CD4-positive, alpha-beta T cell (primary cell): ENCODE measurements at regions not wholly inside any gene's neighbourhood (a gene's known extent, or its start where the extent isn't known, plus 50 kb on each side); places are given as distances from the start of the nearest gene placed in this dataset.

ENCODE experiments used
- ATAC-seq: fragments of 200-7000 bp; cut with Tn5 transposase; one replicate; pipeline ENCODE4 v1.10.0; 2022; ENCODE audit warnings: mild to moderate bottlenecking; ENCODE audit not compliant: poor library complexity
- CTCF ChIA-PET: fragments of 350-600 bp; sonication (Branson Sonifier 250); formaldehyde crosslinking; loops from one replicate; lab custom pipeline; 2021; ENCODE audit warnings: antibody characterized with exemption, inconsistent platforms; lab: Charles Lee
- POLR2A ChIA-PET: fragments of 350-600 bp; sonication (Branson Sonifier 250); formaldehyde crosslinking; loops from one replicate; lab custom pipeline; 2021; ENCODE audit warnings: antibody characterized with exemption, inconsistent platforms; lab: Charles Lee
- DNase-seq, 14 experiments: peaks; one replicate each; pipeline ENCODE4 v3.0.0-alpha.2; 2013 to 2020; ENCODE audit warnings: mixed read lengths in 2 of 14
- H3K27ac ChIP-seq, 2 donors: one replicate each; pipeline versions ENCODE4 v1.5.1 to v1.7.0; 2013; ENCODE audit warnings: low read length in 2 of 2, low read depth in 1 of 2, mild to moderate bottlenecking in 1 of 2
- H3K27me3 ChIP-seq, 2 experiments: 1 replicate in 1 of 2; 2 replicates in 1 of 2; pipeline versions ENCODE4 v1.6.1 to v1.7.0; 2013; ENCODE audit warnings: low read length in 2 of 2, control low read depth in 1 of 2, mild to moderate bottlenecking in 1 of 2, moderate library complexity in 1 of 2; ENCODE audit not compliant: insufficient read depth in 2 of 2, control insufficient read depth in 1 of 2
- H3K36me3 ChIP-seq: one replicate; pipeline ENCODE4 v1.6.1; 2013; ENCODE audit warnings: low read length, control low read depth; ENCODE audit not compliant: insufficient read depth
- H3K4me1 ChIP-seq: one replicate; pipeline ENCODE4 v1.6.1; 2013; ENCODE audit warnings: low read length, control low read depth; ENCODE audit not compliant: insufficient read depth
- H3K4me3 ChIP-seq: one replicate; pipeline ENCODE4 v1.5.1; 2013; ENCODE audit warnings: mild to moderate bottlenecking, low read length, moderate library complexity
- H3K9me3 ChIP-seq, 2 experiments: 1 replicate in 1 of 2; 2 replicates in 1 of 2; pipeline versions ENCODE4 v1.6.1 to v1.7.0; 2013; ENCODE audit warnings: low read length in 2 of 2, mild to moderate bottlenecking in 2 of 2, control low read depth in 1 of 2, moderate library complexity in 1 of 2; ENCODE audit not compliant: control insufficient read depth in 1 of 2, insufficient read depth in 1 of 2
- H3K27ac Mint-ChIP-seq: one replicate; pipeline ENCODE4 v1.8.0; 2020; ENCODE audit warnings: mixed read lengths
- H3K27me3 Mint-ChIP-seq: one replicate; pipeline ENCODE4 v1.8.0; 2021; ENCODE audit warnings: mixed read lengths
- H3K36me3 Mint-ChIP-seq: one replicate; pipeline ENCODE4 v1.8.0; 2021; ENCODE audit warnings: low read depth, mixed read lengths
- H3K4me1 Mint-ChIP-seq: one replicate; pipeline ENCODE4 v1.8.0; 2021; ENCODE audit warnings: low read depth, mixed read lengths
- H3K4me3 Mint-ChIP-seq: one replicate; pipeline ENCODE4 v1.8.0; 2020; ENCODE audit warnings: mild to moderate bottlenecking, mixed read lengths
- H3K9me3 Mint-ChIP-seq: one replicate; pipeline ENCODE4 v1.8.0; 2020; ENCODE audit warnings: mixed read lengths
- CTCF ChIP-seq: fragments of 200-600 bp; IDR thresholded peaks from one replicate; pipeline ENCODE4 v1.8.0; 2022; ENCODE audit warnings: antibody characterized with exemption, mild to moderate bottlenecking
- intact Hi-C, 2 experiments: fragments of 100-400 bp; cut with DNase I in 1 of 2; cut with micrococcal nuclease in 1 of 2; formaldehyde crosslinking; loops; one replicate each; pipeline versions ENCODE4 v1.15.1 to v1.9.0; 2023 to 2025; cut with DNase I, micrococcal nuclease

- H3K4me3 Mint-ChIP-seq = no peak overlapping the region
- H3K4me1 ChIP-seq = no peaks in the 10 kb centered on the region
- ChIA-PET CTCF (no interaction called here), POLR2A (no interaction called here)
- no peaks in the 10 kb centered on the region for H3K4me1 Mint-ChIP-seq
- no peaks in the 10 kb centered on the region for H3K36me3 ChIP-seq
- H3K9me3 Mint-ChIP-seq = no peaks in the 10 kb centered on the region
- TF ChIP-seq CTCF = no peak
- DNase-seq = no peak
- ATAC-seq = no peak
- H3K27me3 ChIP-seq = no peaks in the 10 kb centered on the region
- intact Hi-C loops = no loop called here
- no peak overlapping the region for H3K4me3 ChIP-seq
- no peaks in the 10 kb centered on the region for H3K27me3 Mint-ChIP-seq
- no peaks in the 10 kb centered on the region for H3K9me3 ChIP-seq
- H3K36me3 Mint-ChIP-seq = no peaks in the 10 kb centered on the region
- H3K27ac ChIP-seq = no peak overlapping the region
- H3K27ac Mint-ChIP-seq = no peak overlapping the region
These were observed 74.1 kb downstream of the HMHB1 start for GRCh38 chr5:143886096-143886495.

DNA sequence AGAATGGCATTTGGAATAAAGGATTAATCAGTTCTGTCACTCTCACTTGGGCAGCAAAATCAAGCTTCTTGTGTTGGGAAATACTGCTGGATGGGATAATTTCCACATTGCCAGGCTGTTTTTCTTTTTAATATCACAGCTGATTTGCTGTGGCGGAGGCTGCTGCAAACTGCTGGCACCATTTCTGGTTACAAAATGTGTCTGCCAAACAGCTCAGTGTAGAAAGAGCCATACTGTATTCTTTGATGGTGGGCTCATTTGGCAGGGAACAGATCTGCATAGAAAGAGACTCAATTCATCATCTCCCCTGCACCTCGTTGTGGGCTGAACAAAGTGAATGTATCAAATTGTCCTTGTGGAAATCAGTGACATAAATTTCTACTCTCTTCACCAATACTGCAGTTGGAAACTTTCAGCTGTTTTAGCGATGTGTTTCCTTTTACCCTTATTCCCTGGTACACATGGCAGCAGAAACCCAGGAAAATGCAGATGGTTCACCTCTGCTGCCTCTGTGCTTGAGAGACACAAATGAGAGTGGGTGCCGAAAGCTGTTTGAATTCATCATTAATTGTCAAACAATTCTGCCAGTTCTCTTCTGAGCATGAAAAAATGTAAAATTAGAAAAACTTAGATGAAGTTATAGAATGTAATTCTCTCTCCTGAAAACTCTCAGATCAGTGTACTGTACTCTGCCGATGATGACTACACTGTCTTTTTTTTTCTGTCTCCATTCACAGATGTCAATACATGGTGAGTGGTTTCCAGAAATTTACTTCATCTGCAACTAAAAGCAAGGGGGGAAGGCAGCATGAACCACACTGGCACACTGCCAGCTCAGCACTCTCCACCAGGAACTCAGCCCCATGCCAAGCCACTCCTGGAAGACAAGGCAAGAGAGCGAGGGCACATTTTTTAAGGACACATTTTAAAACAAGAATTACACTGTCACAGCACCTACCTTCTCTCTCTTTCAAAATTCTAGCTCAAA, 75.0 kb downstream of the HMHB1 start:
- Histone ChIP-seq H3K36me3 (no peaks in the 10 kb centered on the region), H3K27ac (no peak overlapping the region), H3K4me3 (no peak overlapping the region), H3K4me1 (no peaks in the 10 kb centered on the region), H3K9me3 (no peaks in the 10 kb centered on the region), H3K27me3 (no peaks in the 10 kb centered on the region)
- Mint-ChIP-seq H3K4me1 (no peaks in the 10 kb centered on the region), H3K27ac (no peak overlapping the region), H3K9me3 (no peaks in the 10 kb centered on the region), H3K36me3 (no peaks in the 10 kb centered on the region), H3K27me3 (no peaks in the 10 kb centered on the region), H3K4me3 (no peak overlapping the region)
- DNase-seq = no peak
- no peak for TF ChIP-seq CTCF
- ChIA-PET CTCF (no interaction called here), POLR2A (no interaction called here)
- ATAC-seq = no peak
- intact Hi-C loops = no loop called here

- no peak for TF ChIP-seq CTCF
- ATAC-seq = no peak
- H3K27ac Mint-ChIP-seq = no peak overlapping the region
- ChIA-PET POLR2A (no interaction called here), CTCF (no interaction called here)
- Histone ChIP-seq H3K4me3 (no peak overlapping the region), H3K9me3 (no peaks in the 10 kb centered on the region), H3K4me1 (no peaks in the 10 kb centered on the region), H3K27me3 (no peaks in the 10 kb centered on the region), H3K27ac (no peak overlapping the region), H3K36me3 (no peaks in the 10 kb centered on the region)
- H3K27me3 Mint-ChIP-seq = no peaks in the 10 kb centered on the region
- DNase-seq = no peak
- no peak overlapping the region for H3K4me3 Mint-ChIP-seq
- no peaks in the 10 kb centered on the region for H3K9me3 Mint-ChIP-seq
- intact Hi-C loops = no loop called here
- H3K4me1 Mint-ChIP-seq = no peaks in the 10 kb centered on the region
- no peaks in the 10 kb centered on the region for H3K36me3 Mint-ChIP-seq
These were observed 76.1 kb downstream of the HMHB1 start for GRCh38 chr5:143887903-143888665.
